ENCODE measurements at regions not wholly inside any gene's neighbourhood (a gene's known extent, or its start where the extent isn't known, plus 50 kb on each side); places are given as distances from the start of the nearest gene placed in this dataset.

GRCh38 chr10:78979938-78980337, 88.8 kb upstream of the ZMIZ1 start:
- no peak for DNase-seq (ENCODE audit: low read depth)

GRCh38 chr10:78980354-78980753, 88.4 kb upstream of the ZMIZ1 start:
- no peak for DNase-seq (ENCODE audit: low read depth)

DNA sequence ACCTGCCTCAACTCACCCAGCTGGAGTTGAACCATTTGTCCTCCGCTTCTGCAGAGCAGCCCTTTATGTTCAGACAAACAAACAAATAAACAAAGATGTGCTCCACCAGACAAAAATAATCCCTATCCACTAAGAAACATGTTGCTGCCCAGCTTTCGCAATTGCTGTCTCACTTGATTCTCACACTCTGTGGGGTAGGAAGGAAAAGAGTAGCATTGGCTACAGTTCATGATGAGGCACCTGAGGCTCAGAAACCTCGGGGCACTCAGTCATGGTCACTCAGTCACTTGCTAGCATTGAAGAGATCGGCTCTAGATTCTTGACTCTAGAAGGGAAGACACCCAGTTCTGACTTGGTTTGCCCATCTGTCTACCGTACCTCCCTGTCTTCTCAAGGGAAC, 88.0 kb upstream of the ZMIZ1 start:
- peak; percentile 50 for DNase-seq (ENCODE audit: low read depth)

- no peak for DNase-seq (ENCODE audit: low read depth)
Observed at GRCh38 chr10:78981257-78981969, 87.4 kb upstream of the ZMIZ1 start.

- DNase-seq (ENCODE audit: low read depth), result no peak
Observed at GRCh38 chr10:78981970-78982281, 86.8 kb upstream of the ZMIZ1 start.

- DNase-seq (ENCODE audit: low read depth), result no peak
Observed at GRCh38 chr10:78982726-78983125, 86.0 kb upstream of the ZMIZ1 start.

DNA sequence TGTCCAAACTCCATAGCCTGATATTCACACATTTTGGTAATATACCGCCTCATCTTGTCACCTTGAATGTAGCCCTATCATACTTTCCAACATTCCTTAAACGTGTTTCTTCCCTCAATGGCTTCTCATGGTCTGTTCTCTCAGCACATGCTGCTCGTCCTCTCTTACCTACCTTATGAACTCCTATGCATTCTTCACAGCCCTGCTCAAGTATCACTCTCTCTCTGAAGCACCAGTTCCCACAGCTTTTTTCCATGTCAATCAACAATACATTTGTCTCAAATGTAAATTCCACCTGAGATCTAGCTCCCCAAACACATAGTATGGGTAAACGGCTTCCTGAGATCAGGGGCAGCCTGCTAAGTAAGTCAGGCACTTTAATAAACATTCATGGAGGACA, 85.2 kb upstream of the ZMIZ1 start:
- no peak for DNase-seq (ENCODE audit: low read depth)

DNA sequence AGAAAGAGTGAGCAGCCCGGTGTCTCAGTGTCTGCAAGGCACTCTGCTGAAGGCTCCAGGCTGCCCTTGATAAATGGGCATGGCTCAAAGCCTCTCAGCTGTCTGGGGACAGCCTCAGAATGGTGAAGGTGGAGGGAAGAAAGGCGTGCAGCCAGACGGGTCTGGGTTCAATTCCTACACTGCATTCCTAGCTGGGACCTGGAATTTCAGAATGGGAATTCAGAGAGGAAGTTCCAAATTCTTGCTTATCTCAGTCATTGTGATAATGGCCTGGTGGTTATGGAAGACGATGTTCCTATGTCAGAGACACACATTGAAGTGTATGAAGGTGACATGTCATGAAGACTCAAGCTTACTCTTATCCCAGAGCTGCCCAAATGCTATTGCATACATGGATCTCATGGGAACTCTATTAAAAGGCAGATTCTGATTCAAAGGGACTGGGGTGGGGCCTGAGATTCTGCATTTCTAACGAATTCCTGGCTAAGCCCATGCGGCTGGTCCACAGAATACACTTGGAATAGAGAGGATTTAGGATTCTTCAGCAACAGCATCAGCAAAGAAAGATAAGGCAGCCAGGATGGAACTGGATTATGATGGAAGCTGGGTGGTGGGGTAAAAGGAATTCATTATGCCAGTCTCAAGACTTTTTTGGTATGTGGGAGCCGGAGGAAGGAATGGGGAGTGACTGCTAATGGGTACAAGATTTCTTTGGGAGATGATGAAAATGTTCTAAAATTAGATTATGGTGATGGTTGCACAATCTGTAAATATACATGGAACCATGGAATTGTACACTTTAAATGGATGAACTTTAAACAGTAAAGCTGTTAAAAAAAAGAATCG, 82.6 kb upstream of the ZMIZ1 start:
- DNase-seq (ENCODE audit: low read depth), result no peak

DNA sequence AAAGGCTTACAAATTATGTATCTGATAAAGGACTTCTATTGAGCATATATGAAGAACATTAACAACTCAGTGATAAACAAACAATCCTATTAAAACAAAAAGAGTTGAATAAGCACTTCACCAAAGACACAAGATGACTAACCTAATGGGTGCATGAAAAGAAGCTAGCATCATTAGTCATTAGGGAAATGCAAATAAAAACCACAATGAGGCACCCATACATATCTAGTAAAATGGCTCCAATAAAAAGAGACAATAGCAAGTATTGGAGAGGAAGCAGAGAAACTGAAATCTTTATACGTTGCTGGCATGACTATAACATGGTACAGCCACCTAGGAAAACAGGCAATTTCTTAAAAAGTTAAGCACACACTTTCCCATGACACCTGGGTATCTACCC, 77.6 kb upstream of the ZMIZ1 start:
- peak; percentile 51 for DNase-seq (ENCODE audit: low read depth)

- no peak for DNase-seq (ENCODE audit: low read depth)
Observed at GRCh38 chr10:78992333-78992732, 76.4 kb upstream of the ZMIZ1 start.

GRCh38 chr10:78993261-78993945, 75.4 kb upstream of the ZMIZ1 start:
- DNase-seq (ENCODE audit: low read depth), result no peak

DNA sequence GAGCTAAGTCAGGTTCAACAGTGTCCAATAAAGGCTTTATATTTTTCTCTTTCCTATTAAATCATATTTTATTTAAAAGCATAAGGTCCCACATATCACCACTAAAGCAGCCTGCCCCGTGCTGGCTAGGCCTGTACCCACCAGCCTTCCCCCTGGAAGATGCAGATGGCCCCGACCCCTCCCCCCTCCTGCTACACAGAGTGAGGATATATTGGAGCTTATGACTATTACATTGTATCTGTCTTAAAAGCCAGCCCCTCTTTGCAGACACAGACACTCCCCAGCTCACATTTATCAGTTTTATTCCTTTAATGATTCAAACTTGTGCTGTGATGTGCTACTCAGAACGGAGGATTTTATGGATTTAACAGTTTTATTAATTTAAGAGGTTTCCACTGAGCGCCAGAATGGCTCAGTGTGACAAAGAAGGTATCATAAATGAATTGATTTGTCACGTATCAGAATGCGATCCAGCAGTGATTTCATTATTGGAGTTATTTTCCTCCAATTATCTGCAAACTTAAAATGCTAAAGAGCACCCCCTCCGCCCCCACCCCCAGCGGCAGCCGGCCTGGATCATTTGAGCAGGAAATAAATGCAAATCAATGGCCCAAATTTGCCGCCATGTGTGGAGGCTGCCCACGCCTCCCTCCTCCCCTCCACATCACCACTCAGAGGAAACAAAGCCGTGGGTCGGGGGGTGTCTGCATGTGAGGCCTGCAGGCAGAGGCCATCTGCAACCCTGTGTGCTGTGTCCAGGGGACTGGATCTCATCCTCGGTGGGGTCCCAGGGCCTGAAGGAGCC, 72.6 kb upstream of the ZMIZ1 start:
- no peak for DNase-seq (ENCODE audit: low read depth)

GRCh38 chr10:78996792-78997129, 72.0 kb upstream of the ZMIZ1 start:
- no peak for DNase-seq (ENCODE audit: low read depth)

DNA sequence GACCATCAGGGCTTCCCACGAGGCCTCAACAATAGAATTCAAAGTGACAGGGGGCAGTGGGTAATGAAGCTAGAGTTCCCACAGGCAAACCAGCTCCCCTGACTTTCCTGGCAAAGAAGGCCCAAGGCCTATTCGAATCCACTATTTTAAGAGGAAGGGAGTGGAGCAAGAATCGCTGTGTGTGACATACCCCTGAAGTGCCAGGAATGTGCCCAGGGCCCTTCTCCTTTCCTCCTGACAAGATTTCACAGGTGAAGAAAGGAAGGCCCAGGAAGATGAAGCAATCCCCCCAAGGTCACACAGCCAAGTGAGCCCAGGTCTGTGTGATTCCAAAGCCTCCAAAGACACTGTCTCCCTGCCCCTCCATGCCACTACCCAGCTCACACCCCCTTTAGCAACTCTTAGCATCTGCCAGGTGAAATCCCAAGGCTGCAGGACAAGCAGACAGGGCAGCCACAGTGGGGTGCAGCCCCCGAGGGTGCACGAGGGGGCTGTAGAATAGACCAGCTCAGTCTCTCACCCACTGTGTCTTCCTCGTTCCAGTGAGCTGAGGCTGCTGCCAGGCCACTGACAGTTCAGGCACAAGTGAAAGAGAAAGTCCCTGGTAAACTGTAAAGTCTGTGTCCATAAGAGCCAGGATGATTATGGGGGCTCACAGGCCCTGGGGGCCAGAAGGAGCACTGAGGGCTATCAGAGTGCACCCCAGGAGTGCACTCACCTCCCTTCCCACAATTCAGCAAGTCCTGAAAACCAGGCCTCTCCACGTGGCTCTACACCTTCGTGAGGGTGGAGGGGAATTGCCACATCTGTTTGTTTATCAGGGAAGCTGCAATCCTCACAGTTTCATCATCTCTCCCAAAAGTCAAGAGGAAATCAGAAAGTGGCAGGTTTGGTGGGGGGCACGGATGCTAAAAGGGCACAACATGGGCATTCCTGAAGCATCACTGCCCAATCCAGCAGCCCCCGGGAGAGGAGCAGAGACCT, 70.8 kb upstream of the ZMIZ1 start:
- no peak for DNase-seq (ENCODE audit: low read depth)

DNA sequence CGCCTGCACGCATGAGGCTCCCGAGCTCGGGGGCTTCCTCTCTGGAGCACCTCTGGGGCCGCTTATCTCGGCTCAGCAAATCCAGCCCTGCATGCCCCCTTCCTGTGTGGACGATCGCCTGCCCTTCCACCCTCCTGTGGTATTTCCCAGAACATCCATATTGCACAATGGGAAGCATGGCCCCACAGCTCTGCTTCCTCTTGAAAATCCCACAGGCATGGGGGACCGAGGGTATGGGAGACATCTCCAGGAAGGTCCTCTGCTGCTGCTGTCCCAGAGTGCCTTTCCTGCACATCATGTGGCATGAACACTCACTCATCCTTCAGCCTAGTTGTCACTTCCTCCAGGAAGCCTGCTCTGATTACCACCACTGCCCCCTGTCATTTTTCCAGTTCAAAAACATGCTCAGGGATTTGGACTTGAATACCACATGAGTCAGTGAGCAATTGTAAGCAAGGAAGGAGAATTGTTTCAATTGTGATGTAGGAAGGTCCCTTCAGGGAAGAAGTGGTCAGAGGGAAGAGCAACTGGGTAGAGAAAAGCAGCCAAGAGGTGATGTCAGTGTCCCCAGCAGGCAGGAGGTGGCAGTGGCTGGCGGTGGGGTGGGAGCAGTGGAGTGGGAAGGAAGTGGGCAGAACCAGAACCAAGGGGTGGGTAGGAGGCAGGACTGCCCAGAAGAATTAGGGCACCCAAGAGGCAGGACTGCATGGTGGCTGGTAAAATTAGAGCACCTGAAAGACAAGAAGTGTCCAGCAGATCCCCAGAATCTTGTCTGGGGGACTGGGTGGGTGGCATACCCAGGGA, 67.5 kb upstream of the ZMIZ1 start:
- peak; percentile 57 for DNase-seq (ENCODE audit: low read depth)

DNA sequence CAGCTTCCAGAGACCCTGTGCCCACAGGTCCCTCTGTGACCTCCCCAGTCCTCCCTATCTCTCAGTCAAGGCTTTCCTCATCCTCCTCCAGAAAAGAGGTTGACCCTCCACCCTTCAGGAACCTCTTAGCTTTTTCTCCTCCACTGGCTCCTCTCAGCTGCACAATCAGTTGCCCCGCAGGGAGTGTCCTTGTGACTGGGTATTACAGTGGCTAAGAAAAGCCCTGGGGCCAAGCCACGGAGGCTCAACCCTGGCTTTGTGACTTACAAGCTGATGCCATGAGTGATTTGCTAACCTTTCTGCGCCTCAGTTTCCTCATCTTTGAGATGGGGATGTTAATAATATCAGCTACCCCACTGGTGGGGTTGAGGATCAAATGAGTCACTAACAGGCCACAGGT, 66.4 kb upstream of the ZMIZ1 start:
- DNase-seq (ENCODE audit: low read depth), result no peak

- DNase-seq (ENCODE audit: low read depth), result peak; percentile 10
Observed at GRCh38 chr10:79003183-79004100, 65.3 kb upstream of the ZMIZ1 start.

GRCh38 chr10:79004311-79004710, 64.5 kb upstream of the ZMIZ1 start:
- peak; percentile 9 for DNase-seq (ENCODE audit: low read depth)

Measured in renal cortical epithelial cell (primary cell).